ENCODE measurements at regions not wholly inside any gene's neighbourhood (a gene's known extent, or its start where the extent isn't known, plus 50 kb on each side); places are given as distances from the start of the nearest gene placed in this dataset.

GRCh38 chr2:8617048-8617447 lies 64.8 kb upstream of the ID2 start:
- no peak for TF ChIP-seq CTCF (IDR thresholded peaks at IDR 0.05)
- no peak for TF ChIP-seq POLR2A (IDR thresholded peaks at IDR 0.05)

Measured in adrenal gland (tissue), 5 donors.